GM19238 (cell line): ENCODE measurements at regions not wholly inside any gene's neighbourhood (a gene's known extent, or its start where the extent isn't known, plus 50 kb on each side); places are given as distances from the start of the nearest gene placed in this dataset.
"Not testable (repeated sequence)": the region's sequence is repeated elsewhere in the genome, so short reads cannot be mapped to it uniquely, and the experiment has no call there.

ENCODE experiments used
- DNase-seq: peaks from one replicate; pipeline ENCODE4 v3.0.0; 2011; ENCODE audit warnings: low spot score; ENCODE audit not compliant: insufficient read length

- no peak for DNase-seq
These were observed 606.7 kb downstream of the PSAT1 start for GRCh38 chr9:78903581-78903980.

- no peak for DNase-seq
These were observed 607.8 kb downstream of the PSAT1 start for GRCh38 chr9:78904686-78905085.

- DNase-seq: no peak
These were observed 608.5 kb downstream of the PSAT1 start for GRCh38 chr9:78905387-78905786.

- no peak for DNase-seq
These were observed 609.2 kb downstream of the PSAT1 start for GRCh38 chr9:78905986-78906755.

GRCh38 chr9:78909566-78909965, 612.6 kb downstream of the PSAT1 start:
- DNase-seq: no peak

GRCh38 chr9:78916884-78917283, 620.0 kb downstream of the PSAT1 start:
- DNase-seq: not testable (repeated sequence)

GRCh38 chr9:78918976-78919375, 622.1 kb downstream of the PSAT1 start:
- DNase-seq: no peak

- DNase-seq: no peak
These were observed 622.8 kb downstream of the PSAT1 start for GRCh38 chr9:78919701-78920100.

GRCh38 chr9:78921341-78921740, 624.4 kb downstream of the PSAT1 start:
- no peak for DNase-seq

- DNase-seq: no peak
These were observed 627.2 kb downstream of the PSAT1 start for GRCh38 chr9:78923966-78924659.

- no peak for DNase-seq
These were observed 630.4 kb downstream of the PSAT1 start for GRCh38 chr9:78927099-78927940.

- DNase-seq: no peak
These were observed 631.9 kb downstream of the PSAT1 start for GRCh38 chr9:78928625-78929405.

GRCh38 chr9:78930281-78930680, 633.4 kb downstream of the PSAT1 start:
- no peak for DNase-seq

- DNase-seq: no peak
These were observed 636.1 kb downstream of the PSAT1 start for GRCh38 chr9:78932849-78933627.

- DNase-seq: no peak
These were observed 636.9 kb upstream of the TLE4 start for GRCh38 chr9:78934880-78935279.

- no peak for DNase-seq
These were observed 632.9 kb upstream of the TLE4 start for GRCh38 chr9:78938821-78939220.

GRCh38 chr9:78939311-78940065, 632.3 kb upstream of the TLE4 start:
- DNase-seq: no peak

GRCh38 chr9:78940121-78940855, 631.5 kb upstream of the TLE4 start:
- no peak for DNase-seq

- DNase-seq: no peak
These were observed 617.5 kb upstream of the TLE4 start for GRCh38 chr9:78954286-78954685.
